Activated CD4-positive, CD25-positive, alpha-beta regulatory T cell treated with anti-CD3 and anti-CD28 coated beads, Interleukin-2, amount 50 U/mL, for 16 hours (primary cell): ENCODE measurements at regions not wholly inside any gene's neighbourhood (a gene's known extent, or its start where the extent isn't known, plus 50 kb on each side); places are given as distances from the start of the nearest gene placed in this dataset.
"Not testable (repeated sequence)": the region's sequence is repeated elsewhere in the genome, so short reads cannot be mapped to it uniquely, and the experiment has no call there.

Source experiments
- DNase-seq: peaks from one replicate; pipeline ENCODE4 v3.0.0-alpha.2; 2020; ENCODE audit warnings: low read depth, low spot score

GRCh38 chr15:85196697-85197096 lies 183.7 kb upstream of the AKAP13 start:
- not testable (repeated sequence) for DNase-seq

DNA sequence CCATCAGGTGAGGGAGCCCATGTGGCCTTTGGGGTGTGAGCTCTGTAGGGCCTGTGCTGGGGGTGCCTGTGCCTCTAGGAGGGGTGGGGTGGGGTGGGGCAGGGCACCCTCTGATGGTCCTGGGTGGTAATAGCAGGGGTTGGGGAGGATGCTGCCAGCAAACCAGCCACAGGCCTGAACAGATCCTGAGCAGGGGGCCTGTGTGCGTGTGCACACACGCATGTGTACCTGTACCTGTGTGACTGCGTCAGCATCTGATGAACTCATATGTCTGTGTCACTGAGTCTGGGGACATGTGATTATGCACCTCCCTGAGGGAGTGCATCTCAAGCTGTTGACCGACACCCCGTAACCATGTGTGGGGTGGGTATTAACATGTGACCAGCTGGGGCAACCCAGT lies 182.8 kb upstream of the AKAP13 start:
- DNase-seq, result not testable (repeated sequence)

DNA sequence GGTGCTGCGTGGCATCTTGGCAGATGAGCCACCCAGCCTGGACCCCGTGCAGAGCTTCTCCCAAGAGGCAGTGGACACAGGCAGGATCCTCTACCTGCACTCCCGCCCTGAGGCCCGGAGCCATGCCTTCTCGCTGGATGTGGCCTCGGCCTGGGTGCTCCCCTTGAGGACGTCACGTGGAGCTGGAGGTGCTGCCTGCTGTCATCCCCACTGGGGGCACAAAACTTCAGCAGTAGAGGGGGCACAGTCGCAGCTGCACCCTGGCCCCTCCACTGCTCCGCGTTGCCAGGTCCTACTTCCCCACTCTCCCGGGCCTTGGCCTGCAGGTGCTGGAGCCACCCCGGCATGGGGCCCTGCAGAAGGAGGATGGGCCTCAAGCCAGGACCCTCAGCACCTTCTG lies 182.0 kb upstream of the AKAP13 start:
- DNase-seq, result not testable (repeated sequence)

DNA sequence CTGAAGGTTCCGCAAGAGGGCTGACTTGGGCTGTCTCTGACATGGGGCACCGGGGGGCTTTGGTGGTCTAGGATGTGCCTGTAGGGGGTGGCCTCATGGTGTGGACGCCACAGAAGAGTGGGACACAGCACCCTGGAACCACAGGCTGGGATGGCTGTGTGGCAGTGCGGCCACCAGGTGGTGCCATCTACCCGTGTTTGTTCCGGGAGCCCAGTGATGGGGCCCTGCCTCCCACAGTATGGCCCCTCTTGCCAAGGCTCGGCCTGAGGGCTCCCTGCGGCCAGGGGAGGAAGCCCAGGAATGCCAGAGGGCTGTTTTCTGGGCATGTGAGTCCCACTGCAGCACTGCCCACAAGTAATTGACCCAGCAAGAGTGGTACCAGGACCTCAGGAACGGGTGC lies 180.2 kb upstream of the AKAP13 start:
- DNase-seq, result not testable (repeated sequence)

GRCh38 chr15:85201118-85201793 lies 179.1 kb upstream of the AKAP13 start:
- DNase-seq, result not testable (repeated sequence)

GRCh38 chr15:85204481-85204880 lies 175.9 kb upstream of the AKAP13 start:
- DNase-seq, result not testable (repeated sequence)

- not testable (repeated sequence) for DNase-seq
Measured at GRCh38 chr15:85233791-85234325, 146.5 kb upstream of the AKAP13 start.

GRCh38 chr15:85234450-85235196 lies 145.8 kb upstream of the AKAP13 start:
- DNase-seq, result not testable (repeated sequence)

DNA sequence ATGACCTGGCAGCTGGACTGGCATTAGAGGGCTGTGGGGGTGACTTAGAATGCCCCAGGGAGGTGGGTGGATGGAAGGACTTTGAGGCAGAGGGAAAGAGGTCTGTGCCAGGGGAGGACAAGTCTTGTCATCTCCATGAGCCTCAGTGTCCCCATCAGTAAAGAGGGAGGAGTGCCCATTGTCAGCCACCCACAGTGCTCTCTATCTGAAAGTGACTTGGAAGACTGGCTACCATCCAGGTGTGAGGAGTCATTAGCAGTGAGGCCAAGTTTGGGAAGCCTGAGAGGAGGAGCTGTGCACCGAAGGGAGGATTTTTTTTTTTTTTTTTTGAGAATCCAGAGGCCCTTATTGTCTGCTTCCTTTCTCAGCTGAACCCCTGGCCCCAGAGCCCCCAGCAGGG lies 136.3 kb upstream of the AKAP13 start:
- DNase-seq, result not testable (repeated sequence)

GRCh38 chr15:85250938-85251542 lies 129.4 kb upstream of the AKAP13 start:
- not testable (repeated sequence) for DNase-seq

DNA sequence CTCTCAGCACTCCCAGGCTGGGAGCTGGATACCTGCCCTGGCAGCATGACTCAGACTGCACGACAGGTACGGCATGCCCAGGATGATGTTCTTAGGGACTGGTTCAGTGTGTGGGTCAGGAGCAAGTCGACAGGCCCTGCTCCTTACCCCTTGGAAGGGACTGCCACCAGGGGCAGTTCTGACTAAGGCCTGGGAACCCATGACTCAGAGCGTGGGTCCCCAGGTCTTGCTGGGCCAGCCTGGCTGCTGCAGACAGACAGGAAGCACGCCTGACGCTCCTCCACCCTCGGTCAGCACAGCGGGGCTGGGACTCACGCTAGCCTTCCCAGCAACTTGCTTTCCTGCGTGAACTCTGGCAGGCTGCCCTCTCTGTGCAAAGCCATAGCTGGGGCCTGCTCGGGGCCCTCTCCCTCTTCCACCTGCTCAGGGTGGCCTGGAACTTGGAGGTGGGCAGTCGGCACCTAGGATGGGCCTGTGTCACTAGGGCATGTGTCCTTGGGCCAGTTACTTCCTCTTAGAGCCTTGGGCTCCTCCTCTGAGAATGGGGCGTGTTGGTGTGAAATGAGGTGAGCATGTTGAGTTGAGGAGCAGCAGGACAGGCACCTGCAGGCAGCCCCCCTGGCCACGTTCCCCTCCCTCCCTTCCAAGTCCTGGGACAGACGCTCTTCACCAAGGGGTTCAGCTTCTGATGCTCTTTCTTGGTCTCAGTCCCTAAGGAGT lies 127.0 kb upstream of the AKAP13 start:
- not testable (repeated sequence) for DNase-seq

DNA sequence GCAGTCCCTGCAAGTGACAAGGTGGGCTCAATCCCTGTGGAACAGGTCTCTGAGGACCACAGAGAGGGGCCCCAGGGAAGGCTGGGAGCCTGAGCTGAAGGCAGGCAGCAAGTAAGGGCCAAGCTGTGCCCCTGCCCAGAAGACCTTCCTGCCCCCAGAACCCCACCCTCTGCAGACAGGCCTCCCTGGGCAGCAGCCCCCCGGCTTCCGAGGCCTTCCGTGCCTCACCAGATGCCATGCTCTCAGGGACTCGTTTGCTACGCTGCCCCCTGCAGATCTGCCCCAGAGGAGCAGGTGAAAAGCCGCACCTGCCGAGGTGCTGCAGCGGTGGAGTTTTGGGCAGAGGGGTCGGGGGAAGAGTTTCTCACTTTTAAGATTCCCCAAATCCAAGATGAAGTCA lies 125.4 kb upstream of the AKAP13 start:
- not testable (repeated sequence) for DNase-seq

DNA sequence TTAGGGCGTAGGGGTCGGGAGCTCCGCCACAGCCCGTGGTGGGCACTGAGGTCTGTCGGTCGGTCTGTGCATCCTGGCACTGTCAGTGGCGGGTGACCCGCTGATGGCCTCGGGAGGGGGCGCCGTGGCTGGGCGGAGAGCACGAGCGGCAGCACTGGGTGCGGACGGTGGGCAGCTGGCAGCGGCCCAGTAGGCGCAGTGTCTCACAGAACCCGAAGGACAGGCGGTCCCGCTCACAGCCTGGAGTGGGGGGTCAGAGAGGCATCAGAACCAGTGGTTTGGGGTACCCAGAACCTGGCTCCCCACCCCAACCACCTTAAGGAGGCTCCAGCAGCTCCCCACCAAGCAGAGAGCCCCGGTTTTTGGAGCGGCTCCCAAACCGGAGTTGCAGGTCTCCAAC lies 124.9 kb upstream of the AKAP13 start:
- DNase-seq, result not testable (repeated sequence)

DNA sequence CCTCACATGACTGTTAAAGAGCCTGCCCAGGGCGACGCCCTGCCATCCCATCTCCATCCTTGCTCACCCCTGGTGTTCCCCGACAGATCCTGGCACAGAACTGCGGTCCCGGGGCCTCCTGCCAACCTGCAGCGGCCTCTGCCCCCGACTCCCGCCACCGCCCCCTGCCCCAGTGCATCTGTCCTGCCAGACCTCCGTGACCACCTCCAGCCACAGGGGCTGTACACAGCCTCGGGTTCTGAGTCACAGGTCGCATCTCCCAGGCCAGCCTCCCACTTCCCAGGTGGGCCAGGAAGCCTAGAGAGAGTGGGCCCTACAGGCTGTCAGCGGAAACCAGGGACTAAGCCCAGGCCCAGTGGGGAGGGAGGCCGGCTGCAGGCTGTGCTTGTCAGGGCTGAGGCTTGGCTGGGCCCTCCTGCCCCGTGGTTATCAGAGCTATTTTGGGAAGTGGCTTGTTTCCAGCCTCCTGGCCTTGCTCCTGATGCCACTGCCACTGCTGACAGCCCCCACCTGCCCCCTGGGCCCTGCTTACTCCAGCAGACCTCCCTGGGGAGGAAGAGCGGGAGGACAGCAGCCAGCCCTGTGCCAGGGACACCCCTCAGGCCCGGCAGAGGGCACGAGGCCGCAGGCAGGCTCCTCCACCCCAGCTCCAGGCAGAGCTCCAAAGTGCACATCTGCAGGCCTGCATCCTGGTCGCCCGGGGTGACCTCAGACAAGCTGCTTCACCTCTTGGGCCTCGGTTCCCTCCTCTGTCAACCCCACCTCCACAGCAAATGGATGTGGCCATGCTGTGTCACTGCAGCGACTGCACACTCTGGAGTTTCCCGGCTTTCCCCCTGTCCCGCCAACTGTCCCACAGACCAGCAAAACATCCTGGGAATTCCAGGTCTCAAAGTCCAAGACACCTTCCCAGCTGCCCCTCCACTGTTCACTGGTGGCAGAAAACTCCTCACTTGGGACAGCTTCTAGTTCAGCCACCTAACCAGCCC lies 124.1 kb upstream of the AKAP13 start:
- not testable (repeated sequence) for DNase-seq

GRCh38 chr15:85258062-85258445 lies 122.3 kb upstream of the AKAP13 start:
- not testable (repeated sequence) for DNase-seq

DNA sequence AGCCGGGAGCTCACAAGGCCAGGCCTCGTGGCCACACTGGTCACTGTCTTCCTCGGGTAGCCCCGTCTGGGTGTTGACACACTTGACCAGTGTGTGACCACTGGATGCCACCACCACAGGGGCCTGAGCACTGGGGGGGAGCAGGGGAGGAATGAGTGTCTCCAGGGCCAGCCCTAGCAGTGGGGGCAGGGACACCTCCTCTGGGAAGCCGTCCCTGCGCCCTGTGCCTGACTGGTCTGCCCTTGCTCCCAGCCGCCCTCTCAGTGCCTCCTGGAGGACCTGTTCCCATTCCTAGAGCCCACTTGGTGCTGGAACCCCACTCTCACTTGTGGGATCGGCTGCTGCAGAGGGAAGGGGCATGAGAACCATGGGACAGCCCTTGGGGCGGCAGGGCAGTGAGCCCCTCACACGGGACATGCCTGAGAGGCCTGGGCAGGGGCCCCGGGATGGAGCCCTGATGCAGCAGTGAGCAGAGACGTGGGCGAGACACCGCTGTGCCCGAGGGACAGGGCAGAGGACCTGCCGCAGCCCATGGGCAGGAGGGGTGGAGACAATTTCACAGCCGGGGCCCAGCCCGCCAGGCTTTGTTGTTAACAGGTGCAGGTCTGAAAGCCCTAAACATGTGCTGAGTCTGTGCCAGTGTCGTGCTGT lies 121.7 kb upstream of the AKAP13 start:
- not testable (repeated sequence) for DNase-seq

DNA sequence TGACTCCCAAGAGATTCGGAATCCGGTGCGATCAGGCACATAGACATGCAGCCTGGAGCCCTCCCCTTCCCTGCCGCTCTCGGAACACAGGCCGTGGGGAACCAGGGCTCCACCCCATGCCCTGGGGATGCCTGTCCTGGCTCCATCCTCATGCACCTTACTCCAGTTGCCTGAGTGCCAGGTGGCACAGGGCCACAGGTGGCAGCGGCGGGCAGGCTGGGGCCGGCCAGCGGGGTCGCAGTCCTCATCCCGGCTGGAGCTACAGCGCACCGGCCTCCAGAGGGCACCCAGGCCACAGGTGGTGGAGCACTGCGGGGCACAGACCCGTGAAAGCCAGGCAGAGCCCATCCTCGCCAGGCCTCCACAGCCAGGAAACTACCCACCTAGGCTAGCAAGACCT lies 119.9 kb upstream of the AKAP13 start:
- not testable (repeated sequence) for DNase-seq

DNA sequence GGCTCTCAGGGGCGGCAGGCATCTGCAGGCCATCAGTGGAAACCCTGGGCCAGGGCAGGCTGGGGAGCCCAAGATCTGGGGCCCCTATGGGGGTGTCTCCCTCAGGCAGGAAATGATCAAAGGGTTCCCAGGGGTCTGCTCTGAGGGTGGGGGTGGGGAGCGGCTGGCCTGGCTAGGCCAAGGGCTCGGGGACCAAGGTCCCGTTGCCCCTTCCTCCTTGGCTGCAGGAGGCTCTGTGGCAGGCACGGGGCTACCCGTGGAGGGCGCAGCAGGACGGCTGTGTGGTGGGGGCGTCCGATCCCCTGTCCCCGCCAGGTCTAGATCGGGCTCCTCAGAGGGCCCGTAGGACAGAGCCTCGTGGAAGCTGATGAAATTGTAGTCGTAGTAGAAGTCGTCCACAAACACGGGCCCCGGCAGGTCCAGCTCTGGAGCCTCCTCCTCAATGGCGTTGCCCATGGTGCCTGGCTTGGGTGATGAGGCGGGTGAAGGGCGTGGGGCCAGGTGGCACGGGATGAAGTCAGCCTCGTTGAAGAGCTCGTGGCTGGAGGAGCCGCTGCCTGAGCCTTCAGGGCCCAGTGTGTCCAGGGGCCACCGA lies 117.8 kb upstream of the AKAP13 start:
- not testable (repeated sequence) for DNase-seq

DNA sequence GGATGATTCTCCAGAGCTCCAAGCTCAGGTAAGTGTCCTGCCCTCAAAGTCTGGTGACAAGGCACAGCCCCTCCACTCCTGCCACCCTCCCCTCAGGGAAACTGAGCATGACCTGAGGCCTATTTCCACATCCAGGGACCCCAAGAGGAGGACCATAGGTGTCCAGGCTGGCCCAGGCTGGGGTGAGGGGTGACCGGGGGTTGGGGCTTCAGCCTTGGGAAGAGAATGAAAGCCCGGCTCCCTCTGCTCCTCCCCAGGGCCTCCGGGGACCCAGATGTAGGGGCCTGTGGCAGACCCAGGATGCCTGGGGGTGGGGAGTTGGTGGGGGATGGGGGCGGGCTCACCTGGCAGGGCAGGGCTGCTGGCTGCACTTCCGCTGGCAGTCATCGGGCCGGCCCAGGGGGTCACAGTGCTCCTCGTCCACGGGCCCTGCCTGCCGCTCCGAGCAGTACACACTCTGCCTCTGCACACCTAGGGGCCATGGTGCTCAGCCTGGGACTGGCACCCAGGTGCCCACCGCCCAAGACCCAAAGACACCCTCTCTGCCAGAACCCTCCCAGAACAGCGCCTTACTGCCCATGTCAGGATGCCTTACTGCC lies 116.5 kb upstream of the AKAP13 start:
- not testable (repeated sequence) for DNase-seq
